ENCODE measurements at regions not wholly inside any gene's neighbourhood (a gene's known extent, or its start where the extent isn't known, plus 50 kb on each side); places are given as distances from the start of the nearest gene placed in this dataset.

DNA sequence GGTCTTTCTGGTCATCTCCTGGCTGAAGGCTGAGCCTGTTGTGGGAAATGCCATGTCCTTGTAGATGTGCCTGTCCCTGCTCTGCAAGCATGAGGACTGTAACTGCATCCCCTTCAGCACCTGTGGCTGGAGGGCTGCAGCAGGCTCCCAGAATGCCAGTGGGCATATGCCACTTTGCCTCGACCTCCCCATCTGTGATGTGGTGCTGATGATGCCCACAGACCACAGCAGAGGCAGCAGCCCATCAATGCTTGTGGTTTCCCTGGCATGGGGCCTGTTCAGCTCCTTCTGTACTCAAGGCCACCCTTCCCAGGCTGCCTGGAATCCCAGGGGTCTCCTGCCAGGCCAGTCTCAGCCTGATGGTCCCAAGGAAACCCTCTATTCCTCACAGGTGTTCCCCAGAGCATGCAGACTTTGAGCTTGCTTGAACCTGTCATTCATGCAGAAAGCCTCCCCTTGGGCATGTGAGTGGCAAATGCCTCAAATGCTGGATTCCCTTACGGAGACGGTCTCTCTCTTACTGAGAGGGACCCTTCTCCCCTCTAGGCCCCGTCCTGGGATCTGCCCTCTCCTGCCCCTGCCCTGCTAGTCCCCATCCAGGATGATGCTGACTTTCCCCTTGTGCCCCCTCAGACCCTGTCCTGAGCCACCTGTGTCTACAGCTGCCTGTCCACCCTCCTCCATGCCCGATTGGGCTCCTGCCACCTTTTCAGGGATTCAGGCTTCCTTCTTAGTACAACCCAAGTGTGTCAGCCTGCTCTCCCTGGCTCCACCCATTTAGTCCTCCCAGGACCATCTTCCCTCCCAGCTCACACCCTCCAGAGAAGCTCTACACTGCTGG, 50.9 kb upstream of the ANTXRL start:
- Histone ChIP-seq H3K27me3 (replicated peaks in 1 of 4; ENCODE audit: control insufficient read depth in 3 of 4, extremely low read depth in 1 of 4, insufficient read depth in 3 of 4, low read length in 3 of 4) (no peaks in the 10 kb centered on the region; a peak in 1 of 7 replicates), H3K14ac (ENCODE audit: insufficient read length) (no peak overlapping the region), H3K36me3 (ENCODE audit: control insufficient read depth in 2 of 4, insufficient read depth in 4 of 4, low read length in 3 of 4) (no peaks in the 10 kb centered on the region), H4K91ac (replicated peaks; ENCODE audit: insufficient read length, low read length) (no peak overlapping the region), H3K9ac (replicated peaks in 1 of 4; ENCODE audit: extremely low read depth in 1 of 4, low read depth in 3 of 4, low read length in 3 of 4) (no peak overlapping the region), H3K79me2 (ENCODE audit: control insufficient read depth in 1 of 2, insufficient read depth in 2 of 2, low read length in 2 of 2) (no peaks in the 10 kb centered on the region), H3K23me2 (ENCODE audit: low read depth, low read length) (no peaks in the 10 kb centered on the region), H3K9me3 (ENCODE audit: insufficient read depth in 2 of 2, low read depth in 1 of 2, low read length in 1 of 2) (no peaks in the 10 kb centered on the region), H2AK5ac (ENCODE audit: low read depth, low read length) (no peak overlapping the region), H3K56ac (replicated peaks; ENCODE audit: insufficient read length, low read depth, low read length) (no peak overlapping the region), H2BK12ac (ENCODE audit: low read depth, low read length) (no peak overlapping the region), H4K8ac (ENCODE audit: extremely low read depth, insufficient read depth, low read length) (no peak overlapping the region; the same call in 1 of the 2 replicates), H3K4me2 (ENCODE audit: insufficient read depth in 1 of 2, low read depth in 2 of 2, low read length in 2 of 2) (no peak overlapping the region), H3K23ac (ENCODE audit: insufficient read length) (no peak overlapping the region), H3K4ac (replicated peaks; ENCODE audit: insufficient read length, low read depth, low read length) (no peak overlapping the region), H4K20me1 (replicated peaks in 1 of 2; ENCODE audit: control insufficient read depth in 1 of 2, insufficient read depth in 2 of 2, low read length in 2 of 2) (no peaks in the 10 kb centered on the region), H3K4me1 (replicated peaks in 1 of 4; ENCODE audit: control insufficient read depth in 3 of 4, insufficient read depth in 4 of 4, low read length in 3 of 4) (no peaks in the 10 kb centered on the region), H2BK15ac (ENCODE audit: low read length) (no peak overlapping the region), H4K5ac (ENCODE audit: insufficient read length, low read depth, low read length) (no peak overlapping the region), H2BK120ac (replicated peaks; ENCODE audit: low read depth, low read length) (no peak overlapping the region), H2BK5ac (ENCODE audit: low read depth, low read length) (no peak overlapping the region), H2BK20ac (ENCODE audit: low read length) (no peak overlapping the region), H3K18ac (ENCODE audit: extremely low read depth, low read length) (no peak overlapping the region), H3K27ac (ENCODE audit: low read depth, low read length) (no peak overlapping the region), H3K4me3 (ENCODE audit: extremely low read depth in 1 of 4, insufficient read depth in 2 of 4, low read depth in 3 of 4, low read length in 4 of 4) (no peak overlapping the region), H2AFZ (ENCODE audit: low read length) (no peak overlapping the region), H3K79me1 (ENCODE audit: low read depth, low read length) (no peaks in the 10 kb centered on the region)
- CTCF ChIA-PET (ENCODE audit: partially characterized antibody) = interaction anchor here (0.7 to 10.3 kb wide), 6 partner anchors 9 to 87 kb away, joined by 3 to 93 read pairs (median 4); no protein-coding TSS in a partner anchor
- POLR2A ChIA-PET (ENCODE audit: partially characterized antibody) = no interaction called here
- TF ChIP-seq RBBP5 (IDR thresholded peaks at IDR 0.05; ENCODE audit: borderline replicate concordance, low read depth, low read length) = no peak
- no peak for TF ChIP-seq EGR1 (IDR thresholded peaks at IDR 0.05; ENCODE audit: borderline replicate concordance, low read depth, low read length)
- DNase-seq (ENCODE audit: low read depth in 1 of 2, low spot score in 2 of 2) (peak in 1 of 2 experiments; percentile 33), FAIRE-seq (no peak)
- 82% methylated on average over 5 of the region's 5 CpGs; no CpG with 5 or more reads in 1 of the 2 experiments for WGBS, 2 experiments (ENCODE audit: extremely low coverage in 1 of 2, insufficient coverage in 1 of 2, insufficient read length in 1 of 2, insufficient replicate concordance in 2 of 2, low coverage in 1 of 2, low lambda C conversion rate in 2 of 2, missing lambda C conversion rate in 1 of 2)
